SK-N-SH (cell line): ENCODE measurements at regions not wholly inside any gene's neighbourhood (a gene's known extent, or its start where the extent isn't known, plus 50 kb on each side); places are given as distances from the start of the nearest gene placed in this dataset.
"Not testable (repeated sequence)": the region's sequence is repeated elsewhere in the genome, so short reads cannot be mapped to it uniquely, and the experiment has no call there.

ENCODE experiments used
- CTCF ChIA-PET: fragments of 300-600, 350-600 bp; formaldehyde crosslinking; extraction: SDS; loops from one replicate; lab custom pipeline; 2021; lab: Yijun Ruan, JAX
- POLR2A ChIA-PET: fragments of 350-600 bp; sonication (Branson Sonifier 250); formaldehyde crosslinking; extraction: SDS; loops from one replicate; lab custom pipeline; 2020; ENCODE audit warnings: antibody characterized with exemption, inconsistent platforms; lab: Yijun Ruan, JAX
- DNase-seq: peaks from one replicate; pipeline ENCODE4 v3.0.0; 2012
- H2AFZ ChIP-seq: fragments of 200-600 bp; sonication (generic); 2 replicates; pipeline ENCODE4 v1.8.1; 2016; ENCODE audit warnings: antibody characterized with exemption, mild to moderate bottlenecking, low read depth
- H3F3A ChIP-seq: fragments of 200-600 bp; sonication (generic); replicated peaks from 2 replicates; pipeline ENCODE3; 2016; ENCODE audit warnings: antibody characterized with exemption, mild to moderate bottlenecking; ENCODE audit not compliant: insufficient read depth
- H3K27ac ChIP-seq, 2 experiments: fragments of 200-500 bp in 1 of 2; fragments of 200-600 bp in 1 of 2; sonication (Bioruptor generic) in 1 of 2; sonication (generic), shearing (Covaris generic) in 1 of 2; 2 replicates each; pipeline versions ENCODE4 v1.5.1 to v1.6.1; 2014 to 2016; ENCODE audit warnings: low read depth in 2 of 2, inconsistent platforms in 1 of 2, low read length in 1 of 2, mild to moderate bottlenecking in 1 of 2, mixed read lengths in 1 of 2
- H3K27me3 ChIP-seq: fragments of 200-600 bp; sonication (generic), shearing (Covaris generic); 2 replicates; pipeline ENCODE4 v1.6.1; 2016; ENCODE audit warnings: mixed run types; ENCODE audit not compliant: insufficient read depth
- H3K36me3 ChIP-seq, 2 experiments: fragments of 200-500 bp in 1 of 2; fragments of 200-600 bp in 1 of 2; sonication (Bioruptor generic) in 1 of 2; sonication (generic) in 1 of 2; replicated peaks in 1 of 2; 2 replicates each; pipeline versions ENCODE3 to v1.5.1; 2014 to 2016; ENCODE audit warnings: low read length in 1 of 2, mild to moderate bottlenecking in 1 of 2; ENCODE audit not compliant: insufficient read depth in 2 of 2, control insufficient read depth in 1 of 2
- H3K4me1 ChIP-seq, 2 experiments: fragments of 200-500 bp in 1 of 2; fragments of 200-600 bp in 1 of 2; sonication (Bioruptor generic) in 1 of 2; sonication (generic), shearing (Covaris generic) in 1 of 2; 2 replicates each; pipeline versions ENCODE4 v1.5.1 to v1.6.1; 2014 to 2016; ENCODE audit warnings: low read depth in 1 of 2, low read length in 1 of 2, mixed run types in 1 of 2; ENCODE audit not compliant: insufficient read depth in 2 of 2, control insufficient read depth in 1 of 2
- H3K4me2 ChIP-seq: fragments of 200-600 bp; sonication (generic), shearing (Covaris generic); 2 replicates; pipeline ENCODE4 v1.6.1; 2017; ENCODE audit warnings: mixed run types
- H3K4me3 ChIP-seq, 2 experiments: fragments of 200-500 bp in 1 of 2; fragments of 200-600 bp in 1 of 2; sonication (Bioruptor generic) in 1 of 2; sonication (generic), shearing (Covaris generic) in 1 of 2; 2 replicates each; pipeline versions ENCODE4 v1.5.1 to v1.8.1; 2014 to 2016; ENCODE audit warnings: low read depth in 2 of 2, inconsistent platforms in 1 of 2, low read length in 1 of 2, mild to moderate bottlenecking in 1 of 2, mixed read lengths in 1 of 2, moderate library complexity in 1 of 2
- H3K79me2 ChIP-seq: fragments of 200-600 bp; sonication (generic); 2 replicates; pipeline ENCODE4 v1.8.1; 2017; ENCODE audit warnings: mild to moderate bottlenecking; ENCODE audit not compliant: insufficient read depth
- H3K9ac ChIP-seq: fragments of 200-600 bp; sonication (generic); 2 replicates; pipeline ENCODE4 v1.6.1; 2017; ENCODE audit warnings: mixed run types
- H3K9me2 ChIP-seq: fragments of 200-600 bp; sonication (generic); 2 replicates; pipeline ENCODE4 v1.6.1; 2017; ENCODE audit warnings: mixed run types
- H3K9me3 ChIP-seq: fragments of 200-600 bp; sonication (generic); 2 replicates; pipeline ENCODE4 v1.6.1; 2017; ENCODE audit warnings: mixed run types, mild to moderate bottlenecking, moderate library complexity
- H4K20me1 ChIP-seq: fragments of 200-600 bp; sonication (generic); 2 replicates; pipeline ENCODE4 v1.6.1; 2017; ENCODE audit warnings: mild to moderate bottlenecking, mixed run types; ENCODE audit not compliant: insufficient read depth
- CHD2 ChIP-seq: fragments of 150-350 bp; IDR thresholded peaks from 2 replicates; pipeline ENCODE4 v1.6.1; 2018; ENCODE audit warnings: low read length; ENCODE audit not compliant: partially characterized antibody
- GABPA ChIP-seq: IDR thresholded peaks from 2 replicates; pipeline ENCODE4 v1.4.0; 2012; ENCODE audit warnings: low read depth, mild to moderate bottlenecking
- GATA2 ChIP-seq: sonication (generic); formaldehyde crosslinking; IDR thresholded peaks from 2 replicates; pipeline ENCODE4 v1.5.0; 2020; ENCODE audit warnings: mild to moderate bottlenecking, missing genetic modification reagents
- IRF3 ChIP-seq: fragments of 150-350 bp; IDR thresholded peaks from 2 replicates; pipeline ENCODE4 v1.6.1; 2016; ENCODE audit warnings: mild to moderate bottlenecking, low read depth, low read length
- PBX3 ChIP-seq: IDR thresholded peaks from 2 replicates; pipeline ENCODE4; 2012
- POLR2AphosphoS5 ChIP-seq: IDR thresholded peaks from 2 replicates; pipeline ENCODE4 v1.6.1; 2012; ENCODE audit warnings: low read depth, low read length
- REST ChIP-seq: IDR thresholded peaks from 2 replicates; pipeline ENCODE4 v1.6.1; 2012; ENCODE audit warnings: mild to moderate bottlenecking, low read depth, low read length, moderate library complexity
- TEAD4 ChIP-seq: IDR thresholded peaks from 2 replicates; pipeline ENCODE4 v1.4.0; 2012; ENCODE audit warnings: mild to moderate bottlenecking, borderline replicate concordance; ENCODE audit not compliant: insufficient read depth
- USF2 ChIP-seq: fragments of 150-350 bp; IDR thresholded peaks from 2 replicates; pipeline ENCODE4 v1.6.1; 2017; ENCODE audit warnings: antibody characterized with exemption, low read length, low read depth, borderline replicate concordance
- ZBTB33 ChIP-seq: IDR thresholded peaks from 2 replicates; pipeline ENCODE4 v1.4.0; 2012; ENCODE audit warnings: low read depth, borderline replicate concordance
- WGBS: methylation state at CpG from one replicate; pipeline ENCODE4 v1.1.6; 2017; ENCODE audit warnings: low lambda C conversion rate; 5-methylcytosine and 5-hydroxymethylcytosine counted together

GRCh38 chr12:18837505-18837904 lies 99.6 kb downstream of the CAPZA3 start:
- H2AFZ ChIP-seq: no peak overlapping the region
- H3K27ac ChIP-seq: peak overlapping the region in 1 of 2 experiments; percentile 21; a peak in 1 of 4 replicates
- H3K4me2 ChIP-seq: no peak overlapping the region
- H3K9ac ChIP-seq: no peak overlapping the region
- TF ChIP-seq PBX3 (peak; percentile 8; the same call in 1 of the 2 replicates), USF2 (no peak)
- DNase-seq: no peak
- H3K4me3 ChIP-seq: no peak overlapping the region
- H3K9me3 ChIP-seq: no peaks in the 10 kb centered on the region
- POLR2A ChIA-PET: no interaction called here
- no peaks in the 10 kb centered on the region for H3K79me2 ChIP-seq
- peaks cover 3% of the 10 kb centered on the region for H3F3A ChIP-seq
- H4K20me1 ChIP-seq: no peaks in the 10 kb centered on the region
- CTCF ChIA-PET: no interaction called here
- no peaks in the 10 kb centered on the region for H3K27me3 ChIP-seq
- H3K36me3 ChIP-seq: no peaks in the 10 kb centered on the region
- H3K9me2 ChIP-seq: no peaks in the 10 kb centered on the region
- 16% methylated on average over 2 of the region's 2 CpGs for WGBS
- no peaks in the 10 kb centered on the region; a peak in 1 of 4 replicates for H3K4me1 ChIP-seq

- CTCF ChIA-PET, H3K4me2 ChIP-seq, H3K36me3 ChIP-seq, H3K9ac ChIP-seq, H3F3A ChIP-seq, DNase-seq, H3K79me2 ChIP-seq, H3K27ac ChIP-seq, H3K9me2 ChIP-seq, H3K4me1 ChIP-seq, H2AFZ ChIP-seq, H3K27me3 ChIP-seq, POLR2A ChIA-PET, H3K4me3 ChIP-seq, H4K20me1 ChIP-seq, H3K9me3 ChIP-seq: not testable (repeated sequence)
- WGBS: 66% methylated on average over 4 of the region's 4 CpGs
Observed at GRCh38 chr12:18840997-18841396, 103.1 kb downstream of the CAPZA3 start.

- CTCF ChIA-PET: no interaction called here
- DNase-seq: no peak
- TF ChIP-seq CHD2: no peak
- no peak for TF ChIP-seq GABPA
- TF ChIP-seq TEAD4: no peak
- TF ChIP-seq USF2: no peak
- no peak for TF ChIP-seq GATA2 (CRISPR knock-in tag)
- TF ChIP-seq IRF3: no peak
- no peak for TF ChIP-seq POLR2AphosphoS5
- TF ChIP-seq ZBTB33: no peak
- no peak for TF ChIP-seq REST
Observed at GRCh38 chr12:18849080-18849479, 111.2 kb downstream of the CAPZA3 start.

More at GRCh38 chr12:18849080-18849479, 111.2 kb downstream of the CAPZA3 start:
- Histone ChIP-seq H3K9me2 (no peaks in the 10 kb centered on the region), H2AFZ (no peak overlapping the region), H3K27ac (no peak overlapping the region), H3K9me3 (no peaks in the 10 kb centered on the region), H3K27me3 (no peaks in the 10 kb centered on the region), H3K79me2 (no peaks in the 10 kb centered on the region), H3K36me3 (no peaks in the 10 kb centered on the region), H4K20me1 (no peaks in the 10 kb centered on the region), H3K4me2 (no peak overlapping the region), H3K4me3 (no peak overlapping the region), H3K4me1 (no peaks in the 10 kb centered on the region), H3K9ac (no peak overlapping the region), H3F3A (no peaks in the 10 kb centered on the region)
- 78% methylated on average over 4 of the region's 4 CpGs for WGBS
- POLR2A ChIA-PET: no interaction called here
